ENCODE measurements at regions not wholly inside any gene's neighbourhood (a gene's known extent, or its start where the extent isn't known, plus 50 kb on each side); places are given as distances from the start of the nearest gene placed in this dataset.

GRCh38 chr13:40168425-40169166 is 497.8 kb downstream of the FOXO1 start (continued):
- TF ChIP-seq POLR2A (IDR thresholded peaks at IDR 0.05; ENCODE audit: low read depth, low read length) (no peak), ZNF687 (IDR thresholded peaks at IDR 0.05) (no peak), SKIL (IDR thresholded peaks at IDR 0.05; ENCODE audit: low read depth, poor library complexity, severe bottlenecking) (no peak), JUND (IDR thresholded peaks at IDR 0.05; ENCODE audit: low read depth, low read length) (no peak), PAX5 (IDR thresholded peaks at IDR 0.05; ENCODE audit: borderline replicate concordance, low read depth, low read length) (no peak), FOS (IDR thresholded peaks at IDR 0.05; ENCODE audit: borderline replicate concordance, extremely low read depth, insufficient read length) (no peak), IKZF1 (conservative IDR thresholded peaks at IDR 0.05) (no peak), PAX8 (IDR thresholded peaks at IDR 0.05) (no peak)
